ENCODE measurements at regions not wholly inside any gene's neighbourhood (a gene's known extent, or its start where the extent isn't known, plus 50 kb on each side); places are given as distances from the start of the nearest gene placed in this dataset.

- TF ChIP-seq CTCF (optimal IDR thresholded peaks at IDR 0.05 in 1 of 3, IDR thresholded peaks at IDR 0.05 in 1 of 3, conservative IDR thresholded peaks at IDR 0.05 in 1 of 3; ENCODE audit: extremely low read depth in 1 of 3, insufficient read depth in 2 of 3, low read length in 3 of 3): no peak
- TF ChIP-seq EZH2 (IDR thresholded peaks at IDR 0.05; ENCODE audit: low read length): no peak
Observed at GRCh38 chr19:23587546-23587945, 99.5 kb downstream of the ZNF675 start.

Measured in keratinocyte (primary cell).